ENCODE measurements at regions not wholly inside any gene's neighbourhood (a gene's known extent, or its start where the extent isn't known, plus 50 kb on each side); places are given as distances from the start of the nearest gene placed in this dataset.

GRCh38 chr15:95826412-95827195 lies 503.9 kb upstream of the NR2F2 start:
- no peak overlapping the region for H2AK5ac ChIP-seq (ENCODE audit: low read depth, low read length)
- no peak overlapping the region for H2BK20ac ChIP-seq (ENCODE audit: low read length)
- H2BK12ac ChIP-seq (ENCODE audit: low read depth, low read length) = no peak overlapping the region
- no peak overlapping the region for H3K23ac ChIP-seq (ENCODE audit: insufficient read length)
- H3K27ac ChIP-seq (ENCODE audit: low read depth, low read length) = no peak overlapping the region
- no peaks in the 10 kb centered on the region for H3K79me2 ChIP-seq (ENCODE audit: control insufficient read depth in 1 of 2, insufficient read depth in 2 of 2, low read length in 2 of 2)
- 90% methylated on average over 8 of the region's 8 CpGs; no CpG with 5 or more reads in 1 of the 2 experiments for WGBS, 2 experiments (ENCODE audit: extremely low coverage in 1 of 2, insufficient coverage in 1 of 2, insufficient read length in 1 of 2, insufficient replicate concordance in 2 of 2, low coverage in 1 of 2, low lambda C conversion rate in 2 of 2, missing lambda C conversion rate in 1 of 2)
- no peaks in the 10 kb centered on the region for H4K20me1 ChIP-seq (replicated peaks in 1 of 2; ENCODE audit: control insufficient read depth in 1 of 2, insufficient read depth in 2 of 2, low read length in 2 of 2)
- no peak overlapping the region for H2BK15ac ChIP-seq (ENCODE audit: low read length)
- DNase-seq (ENCODE audit: low read depth in 1 of 2, low spot score in 2 of 2) (no peak), FAIRE-seq (no peak)
- no peaks in the 10 kb centered on the region for H3K79me1 ChIP-seq (ENCODE audit: low read depth, low read length)
- no peaks in the 10 kb centered on the region for H3K23me2 ChIP-seq (ENCODE audit: low read depth, low read length)
- H3K4me2 ChIP-seq (ENCODE audit: insufficient read depth in 1 of 2, low read depth in 2 of 2, low read length in 2 of 2) = no peak overlapping the region
- no peaks in the 10 kb centered on the region for H3K36me3 ChIP-seq (ENCODE audit: control insufficient read depth in 2 of 4, insufficient read depth in 4 of 4, low read length in 3 of 4)
- TF ChIP-seq RAD21 (IDR thresholded peaks at IDR 0.05 in 1 of 2, conservative IDR thresholded peaks at IDR 0.05 in 1 of 2; ENCODE audit: low read depth in 2 of 2, low read length in 2 of 2) (peak; percentile 43 to 50; a peak in 3 of 4 replicates), CTCF (IDR thresholded peaks at IDR 0.05; ENCODE audit: control extremely low read depth in 1 of 3, insufficient read depth in 1 of 3, low read depth in 1 of 3, low read length in 3 of 3) (peak in 2 of 3 experiments; percentile 21 to 49; a peak in 2 of 4 replicates), RXRA (IDR thresholded peaks at IDR 0.05; ENCODE audit: insufficient read depth, low read depth, low read length) (no peak)
- no peak overlapping the region for H2BK120ac ChIP-seq (replicated peaks; ENCODE audit: low read depth, low read length)
- POLR2A ChIA-PET (ENCODE audit: partially characterized antibody) = no interaction called here
- no peak overlapping the region for H2BK5ac ChIP-seq (ENCODE audit: low read depth, low read length)
- no peak overlapping the region for H3K14ac ChIP-seq (ENCODE audit: insufficient read length)
- H2AFZ ChIP-seq (ENCODE audit: low read length) = no peak overlapping the region
- H3K18ac ChIP-seq (ENCODE audit: extremely low read depth, low read length) = no peak overlapping the region
- H3K9ac ChIP-seq (replicated peaks in 1 of 4; ENCODE audit: extremely low read depth in 1 of 4, low read depth in 3 of 4, low read length in 3 of 4) = no peak overlapping the region
- H3K4me3 ChIP-seq (ENCODE audit: extremely low read depth in 1 of 4, insufficient read depth in 2 of 4, low read depth in 3 of 4, low read length in 4 of 4) = no peak overlapping the region
- no peaks in the 10 kb centered on the region for H3K27me3 ChIP-seq (replicated peaks in 1 of 4; ENCODE audit: control insufficient read depth in 3 of 4, extremely low read depth in 1 of 4, insufficient read depth in 3 of 4, low read length in 3 of 4)
- 0 out of 7 replicates have a peak, but pooled peaks cover 0 to 3% (median 0%) of the 10 kb centered on the region in 4 experiments for H3K4me1 ChIP-seq (replicated peaks in 1 of 4; ENCODE audit: control insufficient read depth in 3 of 4, insufficient read depth in 4 of 4, low read length in 3 of 4)
- no peaks in the 10 kb centered on the region; a peak in 1 of 4 replicates for H3K9me3 ChIP-seq (ENCODE audit: insufficient read depth in 2 of 2, low read depth in 1 of 2, low read length in 1 of 2)
- no peak overlapping the region for H3K56ac ChIP-seq (replicated peaks; ENCODE audit: insufficient read length, low read depth, low read length)
- no peak overlapping the region for H4K5ac ChIP-seq (ENCODE audit: insufficient read length, low read depth, low read length)
- CTCF ChIA-PET (ENCODE audit: partially characterized antibody) = no interaction called here
- no peak overlapping the region for H3K4ac ChIP-seq (replicated peaks; ENCODE audit: insufficient read length, low read depth, low read length)
- H4K91ac ChIP-seq (replicated peaks; ENCODE audit: insufficient read length, low read length) = no peak overlapping the region
- H4K8ac ChIP-seq (ENCODE audit: extremely low read depth, insufficient read depth, low read length) = no peak overlapping the region

Data from H1 (cell line).